NB4 (cell line): ENCODE measurements at regions not wholly inside any gene's neighbourhood (a gene's known extent, or its start where the extent isn't known, plus 50 kb on each side); places are given as distances from the start of the nearest gene placed in this dataset.

Source experiments
- DNase-seq: peaks from one replicate; pipeline ENCODE4 v3.0.0; 2010; ENCODE audit warnings: low read depth
- H3K4me3 ChIP-seq: one replicate; pipeline ENCODE4 v1.5.1; 2011; ENCODE audit warnings: mild to moderate bottlenecking, low read depth, low read length, moderate library complexity
- CTCF ChIP-seq: IDR thresholded peaks from one replicate; pipeline ENCODE4 v1.5.1; 2012; ENCODE audit warnings: low read depth, low read length
- MAX ChIP-seq: IDR thresholded peaks from 2 replicates; pipeline ENCODE4 v1.6.1; 2011; ENCODE audit warnings: low read depth, low read length
- MYC ChIP-seq: IDR thresholded peaks from 2 replicates; pipeline ENCODE4 v1.6.1; 2011; ENCODE audit warnings: low read depth, low read length
- POLR2A ChIP-seq: IDR thresholded peaks from 2 replicates; pipeline ENCODE4 v1.6.1; 2011; ENCODE audit warnings: mild to moderate bottlenecking; ENCODE audit not compliant: insufficient read length; ENCODE audit errors: extremely low read depth

- H3K4me3 ChIP-seq, result no peak overlapping the region
- DNase-seq, result no peak
- TF ChIP-seq MAX (no peak), POLR2A (no peak), CTCF (no peak), MYC (no peak)
Observed at GRCh38 chr17:70668938-70669778, 499.8 kb downstream of the KCNJ2 start.

DNA sequence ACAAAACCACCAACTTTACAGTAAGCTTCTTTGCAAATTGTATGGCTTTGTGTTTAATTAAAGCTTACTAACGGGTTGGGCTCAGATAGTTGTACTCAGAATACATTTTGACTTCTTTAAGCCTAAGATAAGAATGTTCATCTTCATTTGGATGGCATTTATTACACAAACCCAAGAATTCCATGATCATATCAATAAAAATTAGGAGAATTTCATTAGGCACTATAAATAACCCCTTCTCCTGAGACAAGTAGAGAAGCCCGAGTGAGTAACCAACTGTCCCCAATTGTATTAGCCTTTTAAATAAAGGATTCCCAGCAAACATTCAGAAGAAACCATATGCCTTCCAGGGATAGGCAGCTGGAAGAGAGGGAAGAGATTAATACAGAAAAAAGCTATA, 504.7 kb downstream of the KCNJ2 start:
- TF ChIP-seq MAX (no peak), POLR2A (no peak), CTCF (no peak), MYC (no peak)
- no peak overlapping the region for H3K4me3 ChIP-seq
- no peak for DNase-seq

DNA sequence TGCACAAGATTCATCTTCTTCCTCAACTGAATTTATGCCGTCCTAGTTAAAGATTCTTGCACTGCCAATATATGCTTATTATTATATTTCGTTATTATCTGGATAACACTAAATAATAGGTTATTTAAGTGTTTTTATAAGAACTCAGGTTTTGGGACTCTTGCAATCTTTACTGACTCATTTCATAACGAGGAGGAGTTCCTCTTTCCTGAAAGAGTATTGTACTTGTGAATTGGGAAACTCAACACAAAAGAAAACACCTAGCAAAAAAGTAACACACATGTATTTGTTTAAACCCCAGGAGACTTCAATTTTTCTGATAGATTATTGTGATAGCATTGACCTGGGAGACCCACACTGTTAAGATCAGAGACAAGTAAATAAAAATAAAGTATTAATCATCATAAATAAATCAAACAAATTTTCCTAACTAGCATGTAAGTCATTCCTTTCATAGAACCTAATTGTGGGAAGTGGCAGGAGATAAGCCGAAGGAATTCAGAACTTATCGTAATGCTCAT, 505.8 kb downstream of the KCNJ2 start:
- DNase-seq, result peak; percentile 3
- TF ChIP-seq POLR2A, result no peak
- no peak for TF ChIP-seq MYC
- no peak for TF ChIP-seq MAX
- no peak for TF ChIP-seq CTCF
- no peak overlapping the region for H3K4me3 ChIP-seq

DNA sequence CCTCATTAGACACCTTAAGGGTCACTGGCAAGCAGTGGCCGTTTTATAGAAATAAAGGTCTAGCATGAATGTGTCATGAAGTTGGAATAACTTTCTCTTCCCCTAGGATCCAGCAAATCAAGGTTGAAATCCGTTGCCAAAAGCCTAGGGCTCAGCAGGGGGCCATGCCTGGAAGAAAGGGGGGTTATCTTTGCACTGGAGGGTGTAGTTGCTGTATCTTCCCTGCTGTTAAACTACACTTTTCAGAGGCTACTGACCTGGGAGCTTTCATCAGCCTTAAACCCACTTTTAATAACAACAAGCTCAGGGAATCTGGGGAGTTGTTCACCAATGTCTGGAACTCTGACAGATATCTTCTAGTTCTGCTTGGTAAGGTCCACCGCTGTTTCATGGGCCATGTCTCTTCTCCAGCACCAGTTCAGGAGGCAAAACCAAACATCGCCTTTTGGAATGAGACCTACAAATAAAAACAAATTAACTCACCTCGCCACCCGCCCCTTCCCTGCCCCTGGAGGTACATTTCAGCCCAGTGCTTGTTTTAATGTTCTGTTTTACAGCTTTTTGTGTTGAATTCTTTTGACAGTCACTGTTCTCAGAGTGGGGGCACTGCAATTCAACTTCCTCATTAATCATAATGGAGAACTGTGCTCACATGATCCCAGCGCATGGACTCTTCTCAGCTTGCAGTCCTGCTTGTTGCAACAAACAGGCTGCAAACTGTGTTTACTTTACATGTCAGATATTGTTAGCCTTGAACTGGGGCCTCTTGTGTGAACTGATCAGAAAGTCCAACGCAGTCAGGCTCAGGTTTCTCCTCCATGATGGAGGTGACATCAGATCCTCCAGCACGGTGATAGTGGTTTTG, 508.7 kb downstream of the KCNJ2 start:
- no peak overlapping the region for H3K4me3 ChIP-seq
- peak; percentile 1 for DNase-seq

GRCh38 chr17:70678889-70679288, 509.6 kb downstream of the KCNJ2 start:
- TF ChIP-seq CTCF (no peak), MYC (no peak), POLR2A (no peak), MAX (no peak)
- H3K4me3 ChIP-seq, result no peak overlapping the region
- no peak for DNase-seq

More for the DNA sequence above, 508.7 kb downstream of the KCNJ2 start:
- TF ChIP-seq MYC (no peak), MAX (no peak), POLR2A (no peak), CTCF (no peak)
